CD14-positive monocyte (primary cell): ENCODE measurements at regions not wholly inside any gene's neighbourhood (a gene's known extent, or its start where the extent isn't known, plus 50 kb on each side); places are given as distances from the start of the nearest gene placed in this dataset.

ENCODE experiments used
- DNase-seq, 3 donors: peaks; one replicate each; pipeline ENCODE4 v3.0.0-alpha.2; 2011 to 2022
- H2AFZ ChIP-seq: 2 replicates; pipeline ENCODE4 v1.6.0; 2012; ENCODE audit warnings: mild to moderate bottlenecking, low read depth, low read length, inconsistent platforms; ENCODE audit not compliant: insufficient read depth, poor library complexity, severe bottlenecking
- H3K27ac ChIP-seq, 2 donors: 1 replicate in 1 of 2; 2 replicates in 1 of 2; pipeline ENCODE4 v1.5.1; 2012 to 2013; ENCODE audit warnings: low read length in 2 of 2, control low read depth in 1 of 2, inconsistent platforms in 1 of 2, low read depth in 1 of 2, mild to moderate bottlenecking in 1 of 2
- H3K27me3 ChIP-seq, 2 donors: one replicate each; pipeline versions ENCODE4 v1.6.0 to v1.6.1; 2011 to 2013; ENCODE audit warnings: low read length in 2 of 2; ENCODE audit not compliant: control insufficient read depth in 2 of 2, insufficient read depth in 2 of 2
- H3K36me3 ChIP-seq, 2 donors: replicated peaks in 1 of 2; 1 replicate in 1 of 2; 2 replicates in 1 of 2; pipeline versions ENCODE4 v1.5.1 to v1.6.1; 2012 to 2013; ENCODE audit warnings: low read length in 2 of 2, control low read depth in 1 of 2, inconsistent platforms in 1 of 2, mild to moderate bottlenecking in 1 of 2; ENCODE audit not compliant: insufficient read depth in 2 of 2, control insufficient read depth in 1 of 2
- H3K4me1 ChIP-seq, 2 donors: 1 replicate in 1 of 2; 2 replicates in 1 of 2; pipeline versions ENCODE4 v1.5.1 to v1.6.1; 2012 to 2013; ENCODE audit warnings: low read length in 2 of 2, control low read depth in 1 of 2, inconsistent platforms in 1 of 2, mild to moderate bottlenecking in 1 of 2, moderate library complexity in 1 of 2; ENCODE audit not compliant: insufficient read depth in 2 of 2, control insufficient read depth in 1 of 2
- H3K4me2 ChIP-seq: replicated peaks from 2 replicates; pipeline ENCODE3; 2012; ENCODE audit warnings: low read length, moderate library complexity, mild to moderate bottlenecking; ENCODE audit not compliant: poor library complexity, severe bottlenecking; ENCODE audit errors: extremely low read depth
- H3K4me3 ChIP-seq, 3 experiments: fragments of 200-600 bp in 1 of 3; sonication (generic) in 1 of 3; replicated peaks in 1 of 3; 1 replicate in 2 of 3; 2 replicates in 1 of 3; pipeline ENCODE4 v1.5.1; 2011 to 2013; ENCODE audit warnings: low read length in 3 of 3, mild to moderate bottlenecking in 3 of 3, control low read depth in 2 of 3, low read depth in 2 of 3, inconsistent platforms in 1 of 3, moderate library complexity in 1 of 3
- H3K79me2 ChIP-seq: 2 replicates; pipeline ENCODE4 v1.6.0; 2012; ENCODE audit warnings: mild to moderate bottlenecking, control low read depth, inconsistent platforms, low read length, moderate library complexity; ENCODE audit not compliant: insufficient read depth
- H3K9ac ChIP-seq: 2 replicates; pipeline ENCODE4 v1.6.0; 2017; ENCODE audit warnings: low read length, mild to moderate bottlenecking; ENCODE audit not compliant: insufficient read depth, poor library complexity, severe bottlenecking
- H3K9me3 ChIP-seq, 2 donors: replicated peaks in 1 of 2; 1 replicate in 1 of 2; 2 replicates in 1 of 2; pipeline versions ENCODE4 v1.5.1 to v1.6.1; 2012 to 2013; ENCODE audit warnings: low read length in 2 of 2, control low read depth in 1 of 2; ENCODE audit not compliant: control insufficient read depth in 1 of 2, insufficient read depth in 1 of 2
- H4K20me1 ChIP-seq: 2 replicates; pipeline ENCODE4 v1.6.0; 2012; ENCODE audit warnings: mild to moderate bottlenecking, low read length, control low read depth, moderate library complexity; ENCODE audit not compliant: insufficient read depth
- H3K27ac Mint-ChIP-seq, 7 donors: one replicate each; pipeline ENCODE4 v1.8.0; 2020; ENCODE audit warnings: mild to moderate bottlenecking in 7 of 7, mixed read lengths in 7 of 7, moderate library complexity in 6 of 7, inconsistent platforms in 2 of 7
- H3K27me3 Mint-ChIP-seq, 3 donors: one replicate each; pipeline ENCODE4 v1.8.0; 2021 to 2022; ENCODE audit warnings: low read depth in 3 of 3, mild to moderate bottlenecking in 3 of 3, mixed read lengths in 3 of 3, moderate library complexity in 3 of 3, inconsistent platforms in 1 of 3
- H3K36me3 Mint-ChIP-seq, 2 donors: one replicate each; pipeline ENCODE4 v1.8.0; 2020; ENCODE audit warnings: mixed read lengths in 2 of 2, inconsistent platforms in 1 of 2, mild to moderate bottlenecking in 1 of 2
- H3K4me1 Mint-ChIP-seq: one replicate; pipeline ENCODE4 v1.8.0; 2020; ENCODE audit warnings: mild to moderate bottlenecking, mixed read lengths
- H3K4me3 Mint-ChIP-seq, 2 donors: one replicate each; pipeline ENCODE4 v1.8.0; 2020; ENCODE audit warnings: mild to moderate bottlenecking in 2 of 2, mixed read lengths in 2 of 2, moderate library complexity in 1 of 2
- H3K9me3 Mint-ChIP-seq, 7 donors: one replicate each; pipeline ENCODE4 v1.8.0; 2020 to 2022; ENCODE audit warnings: mixed read lengths in 7 of 7, mild to moderate bottlenecking in 6 of 7, moderate library complexity in 6 of 7, inconsistent platforms in 2 of 7
- CTCF ChIP-seq: fragments of 200-600 bp; IDR thresholded peaks from one replicate; pipeline ENCODE4 v1.8.0; 2022; ENCODE audit warnings: antibody characterized with exemption, mild to moderate bottlenecking
- WGBS: methylation state at CpG from one replicate; pipeline ENCODE4 v1.1.5; 2013; ENCODE audit warnings: missing lambda C conversion rate; ENCODE audit not compliant: insufficient coverage; 5-methylcytosine and 5-hydroxymethylcytosine counted together
- intact Hi-C, 2 donors: fragments of 100-400 bp; cut with micrococcal nuclease; formaldehyde crosslinking; loops; one replicate each; pipeline versions ENCODE4 v1.15.0 to v1.15.1; 2023

- no peak overlapping the region for H3K4me3 ChIP-seq
- H3K27me3 ChIP-seq, result no peaks in the 10 kb centered on the region
- Mint-ChIP-seq H3K4me1 (no peaks in the 10 kb centered on the region), H3K9me3 (no peaks in the 10 kb centered on the region), H3K27me3 (peaks cover 3 to 16% (median 10%) of the 10 kb centered on the region in 3 donors), H3K4me3 (no peak overlapping the region), H3K27ac (no peak overlapping the region), H3K36me3 (no peaks in the 10 kb centered on the region)
- H3K9ac ChIP-seq, result no peak overlapping the region
- H3K4me2 ChIP-seq, result no peak overlapping the region
- no peaks in the 10 kb centered on the region for H3K36me3 ChIP-seq
- H3K4me1 ChIP-seq, result no peaks in the 10 kb centered on the region
- TF ChIP-seq CTCF, result no peak
- intact Hi-C loops, result no loop called here
- no peak overlapping the region for H3K27ac ChIP-seq
- H3K9me3 ChIP-seq, result no peaks in the 10 kb centered on the region
- H3K79me2 ChIP-seq, result no peaks in the 10 kb centered on the region
- 52% methylated on average over 3 of the region's 7 CpGs for WGBS
- DNase-seq, result no peak
- H4K20me1 ChIP-seq, result no peaks in the 10 kb centered on the region
- H2AFZ ChIP-seq, result no peak overlapping the region
Observed at GRCh38 chr22:48249713-48250268, 1487.3 kb downstream of the TBC1D22A start.

GRCh38 chr22:48248901-48249455 is 1486.5 kb downstream of the TBC1D22A start:
- H3K36me3 ChIP-seq, result no peaks in the 10 kb centered on the region
- WGBS, result 100% methylated on average over 1 of the region's 12 CpGs
- H3K9me3 ChIP-seq, result no peaks in the 10 kb centered on the region
- H3K9me3 Mint-ChIP-seq, result peaks cover 0 to 4% (median 0%) of the 10 kb centered on the region in 7 donors
- H3K4me2 ChIP-seq, result no peak overlapping the region
- no peak for DNase-seq
- H3K27me3 Mint-ChIP-seq, result peaks cover 2 to 12% (median 7%) of the 10 kb centered on the region in 3 donors
- H3K27ac Mint-ChIP-seq, result no peak overlapping the region
- no peak overlapping the region for H3K4me3 Mint-ChIP-seq
- no peaks in the 10 kb centered on the region for H3K4me1 Mint-ChIP-seq
- no peaks in the 10 kb centered on the region for H3K79me2 ChIP-seq
- no peaks in the 10 kb centered on the region for H3K4me1 ChIP-seq
- no peaks in the 10 kb centered on the region for H3K27me3 ChIP-seq
- no peak overlapping the region for H3K4me3 ChIP-seq
- no peaks in the 10 kb centered on the region for H4K20me1 ChIP-seq
- H2AFZ ChIP-seq, result no peak overlapping the region
- no peak overlapping the region for H3K9ac ChIP-seq
- intact Hi-C loops, result no loop called here
- no peak for TF ChIP-seq CTCF
- H3K27ac ChIP-seq, result no peak overlapping the region
- no peaks in the 10 kb centered on the region for H3K36me3 Mint-ChIP-seq
